Activated T-cell treated with anti-CD3 and anti-CD28 coated beads, Interleukin-2, amount 50 U/mL, for 48 hours (primary cell): ENCODE measurements at regions not wholly inside any gene's neighbourhood (a gene's known extent, or its start where the extent isn't known, plus 50 kb on each side); places are given as distances from the start of the nearest gene placed in this dataset.
"Not testable (repeated sequence)": the region's sequence is repeated elsewhere in the genome, so short reads cannot be mapped to it uniquely, and the experiment has no call there.

Experiments
- DNase-seq, 2 experiments: peaks; one replicate each; pipeline ENCODE4 v3.0.0-alpha.2; 2020

DNA sequence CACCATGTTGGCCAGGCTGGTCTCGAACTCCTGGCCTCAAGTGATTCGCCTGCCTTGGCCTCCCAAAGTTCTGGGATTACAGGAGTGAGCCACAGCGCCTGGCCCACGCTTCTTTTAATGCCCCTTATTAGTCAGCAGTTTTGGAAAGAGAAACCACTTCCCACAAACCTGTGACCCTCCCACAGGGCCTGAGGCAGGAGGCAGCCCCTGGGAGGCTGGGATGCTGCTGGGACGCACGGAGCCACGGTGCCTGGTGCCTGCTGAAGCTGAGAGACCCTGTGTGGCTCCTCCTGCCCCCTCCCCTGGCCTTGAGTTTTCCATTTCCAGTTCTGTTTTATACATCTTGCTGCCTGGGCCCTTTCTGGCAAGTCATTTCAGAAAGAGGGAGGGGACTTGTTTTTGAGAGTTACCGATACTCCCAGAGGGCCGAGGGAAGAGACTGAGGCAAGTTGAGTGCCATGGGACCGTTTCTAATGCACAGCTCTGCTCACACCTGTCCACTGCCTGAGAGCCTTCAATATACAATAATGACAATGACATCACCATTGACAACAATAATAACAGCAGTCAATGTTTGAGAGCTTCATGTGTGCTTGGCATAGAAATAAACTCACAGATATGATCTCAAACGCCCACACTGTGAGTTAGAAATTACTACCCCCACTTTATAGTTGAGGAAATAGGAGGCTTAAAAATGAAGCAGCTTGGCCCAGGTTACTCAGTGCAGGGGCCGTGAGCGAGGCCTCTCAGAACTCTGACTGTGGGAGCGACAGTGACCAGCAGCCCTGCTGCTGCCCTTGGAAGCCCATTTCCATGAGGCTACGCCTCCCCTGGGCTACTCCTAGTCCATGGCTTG, 78.1 kb upstream of the YWHAQ start:
- DNase-seq, result peak; percentile 74 to 76

DNA sequence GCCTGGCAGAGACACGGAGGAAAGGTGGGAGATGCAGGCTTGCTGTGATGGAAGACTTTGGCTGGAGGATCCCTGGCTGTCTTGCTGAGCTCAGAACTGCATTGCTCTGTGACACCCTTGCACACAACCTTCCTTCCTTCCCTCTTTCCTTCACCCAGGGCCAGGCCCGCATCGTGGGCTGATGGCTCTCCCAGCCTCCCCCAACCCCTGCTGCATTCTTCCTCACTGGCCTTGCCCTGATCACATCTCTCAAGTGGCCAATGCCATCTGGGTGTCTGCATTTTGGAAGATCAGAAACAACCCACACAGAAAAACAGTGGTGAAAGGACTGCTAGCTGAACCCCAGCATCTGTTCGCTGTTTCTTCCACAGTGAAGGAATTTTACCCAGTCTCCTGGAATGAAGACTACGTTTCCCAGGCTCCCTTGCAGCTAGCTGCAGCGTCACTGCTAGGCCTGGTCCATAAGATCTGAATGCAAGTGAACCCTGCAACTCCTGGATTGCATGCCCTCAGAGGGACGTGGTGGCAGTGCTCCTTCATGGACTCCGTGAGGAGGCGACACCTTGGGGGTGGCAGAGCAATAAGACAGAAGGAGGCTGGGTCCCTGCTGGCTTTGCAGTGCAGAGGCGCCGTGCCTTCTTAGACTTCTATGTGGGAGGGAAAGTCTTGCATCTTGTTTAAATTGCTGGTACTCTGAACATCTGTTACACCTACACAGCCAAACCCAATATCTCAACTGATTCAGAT, 78.9 kb upstream of the YWHAQ start:
- peak; percentile 45 to 56 for DNase-seq

GRCh38 chr2:9710311-9710710, 79.5 kb upstream of the YWHAQ start:
- peak; percentile 50 to 58 for DNase-seq

GRCh38 chr2:9712263-9712662, 81.5 kb upstream of the YWHAQ start:
- peak; percentile 68 to 74 for DNase-seq

DNA sequence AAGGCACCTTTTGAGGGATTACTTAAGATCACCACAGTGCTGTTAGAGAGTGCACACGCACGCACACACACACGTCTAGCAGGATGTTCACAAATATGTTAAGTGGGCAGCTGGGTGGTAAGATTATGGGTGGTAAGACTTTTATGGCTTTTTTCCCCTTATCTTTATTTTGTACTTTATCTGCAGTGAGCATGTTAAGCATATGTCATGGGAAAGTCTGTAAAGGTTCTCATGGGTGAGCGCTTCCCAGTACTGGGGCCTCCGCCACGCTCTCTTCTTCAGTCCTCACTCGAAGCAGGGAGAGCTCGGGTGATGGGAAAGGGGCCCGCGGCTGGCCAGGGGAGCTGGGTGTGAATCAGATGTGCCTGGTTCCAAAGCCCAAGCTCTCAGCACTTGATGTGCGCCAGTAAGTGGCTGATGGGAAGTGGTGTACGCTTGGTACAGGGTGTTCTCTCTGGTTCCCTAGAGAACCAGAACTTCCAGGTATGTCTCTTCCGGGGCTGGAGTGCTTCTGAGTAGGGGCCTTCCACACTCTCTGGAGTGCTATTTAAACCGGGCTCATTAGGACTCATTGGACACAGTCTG, 83.9 kb upstream of the YWHAQ start:
- DNase-seq, result no peak

GRCh38 chr2:9715238-9715637, 84.4 kb upstream of the YWHAQ start:
- no peak for DNase-seq

DNA sequence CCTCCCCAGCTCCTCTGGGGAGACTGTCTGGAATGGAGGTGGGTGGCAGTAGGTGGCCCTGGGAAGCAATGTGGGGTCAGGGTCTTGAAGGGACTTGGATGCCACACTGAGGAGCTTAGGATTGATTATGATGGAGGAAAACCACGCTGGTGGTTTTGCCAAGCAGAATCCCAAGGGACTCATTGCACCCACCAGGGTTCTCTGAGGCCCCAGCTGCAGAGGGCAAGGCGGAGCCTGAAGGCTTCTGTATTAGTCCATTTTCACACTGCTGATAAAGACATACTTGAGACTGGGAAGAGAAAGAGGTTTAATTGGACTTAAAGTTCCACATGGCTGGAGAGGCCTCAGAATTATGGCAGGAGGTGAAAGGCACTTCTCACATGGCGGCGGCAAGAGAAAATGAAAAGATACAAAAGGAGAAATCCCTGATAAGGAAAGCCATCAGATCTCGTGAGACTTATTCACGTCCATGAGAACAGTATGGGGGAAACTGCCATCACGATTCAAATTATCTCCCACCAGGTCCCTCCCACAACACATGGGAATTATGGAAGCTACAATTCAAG, 87.2 kb upstream of the YWHAQ start:
- DNase-seq, result no peak

- no peak for DNase-seq
These were observed 89.7 kb upstream of the YWHAQ start for GRCh38 chr2:9720352-9721093.

- DNase-seq, result no peak
These were observed 90.5 kb upstream of the YWHAQ start for GRCh38 chr2:9721344-9721743.

DNA sequence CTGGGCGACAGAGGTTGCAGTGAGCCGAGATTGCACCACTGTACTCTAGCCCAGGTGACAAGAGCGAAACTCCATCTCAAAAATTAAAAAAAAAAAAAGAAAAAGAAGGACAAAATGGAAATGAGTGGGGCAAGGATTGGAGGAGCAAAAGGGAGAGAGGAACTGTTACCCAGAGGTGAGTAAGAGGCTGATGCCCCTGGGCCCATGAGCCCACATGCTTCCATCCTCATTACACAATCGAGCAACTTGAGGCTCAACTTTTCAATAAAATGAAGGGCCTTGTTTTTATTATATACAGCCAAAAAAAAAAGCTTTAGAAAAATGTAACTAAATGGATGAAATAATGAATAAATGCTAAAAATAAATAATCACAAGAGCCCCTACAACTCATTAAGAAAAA, 91.7 kb upstream of the YWHAQ start:
- DNase-seq, result no peak

GRCh38 chr2:9724565-9724964, 93.8 kb upstream of the YWHAQ start:
- no peak for DNase-seq

DNA sequence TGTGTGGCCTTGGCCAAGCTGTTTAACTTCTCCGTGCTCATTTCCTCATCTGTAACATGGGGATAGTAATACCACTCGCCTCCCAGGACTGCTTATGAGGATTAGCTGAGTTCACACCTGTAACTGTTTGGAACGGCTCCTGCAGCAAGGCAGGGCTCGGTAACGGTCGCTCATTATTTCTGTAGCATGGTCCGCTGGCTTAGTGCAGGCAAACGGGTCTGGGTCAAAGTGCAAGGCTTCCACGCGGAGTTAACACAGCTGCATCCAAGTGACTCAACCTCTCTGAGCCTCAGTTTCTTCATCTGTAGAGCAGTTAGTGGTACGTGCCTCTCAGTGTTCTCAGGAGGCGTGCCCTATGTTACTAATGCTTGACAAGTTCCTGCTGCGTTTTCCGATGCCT, 94.3 kb upstream of the YWHAQ start:
- DNase-seq, result no peak

- not testable (repeated sequence) for DNase-seq
These were observed 95.2 kb upstream of the YWHAQ start for GRCh38 chr2:9726016-9726415.

DNA sequence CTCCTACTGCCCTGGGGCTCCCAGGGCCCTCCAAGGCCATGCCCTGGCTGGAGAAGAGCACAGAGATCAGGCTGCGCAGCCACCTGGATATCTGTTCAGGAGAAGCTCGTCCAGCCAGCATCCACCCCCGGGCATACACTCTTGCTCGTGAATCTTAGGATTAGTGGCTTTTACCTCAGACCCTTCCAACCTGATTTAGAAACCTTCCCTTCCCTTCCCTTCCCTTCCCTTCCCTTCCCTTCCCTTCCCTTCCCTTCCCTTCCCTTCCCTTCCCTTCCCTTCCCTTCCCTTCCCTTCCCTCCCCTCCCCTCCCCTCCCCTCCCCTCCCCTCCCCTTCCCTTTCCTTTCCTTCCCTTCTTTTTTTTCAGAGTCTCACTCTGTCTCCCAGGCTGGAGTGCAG, 99.7 kb upstream of the YWHAQ start:
- not testable (repeated sequence) for DNase-seq

GRCh38 chr2:9732824-9733223, 102.0 kb upstream of the YWHAQ start:
- no peak for DNase-seq

- DNase-seq, result no peak
These were observed 103.5 kb upstream of the YWHAQ start for GRCh38 chr2:9734308-9734707.

DNA sequence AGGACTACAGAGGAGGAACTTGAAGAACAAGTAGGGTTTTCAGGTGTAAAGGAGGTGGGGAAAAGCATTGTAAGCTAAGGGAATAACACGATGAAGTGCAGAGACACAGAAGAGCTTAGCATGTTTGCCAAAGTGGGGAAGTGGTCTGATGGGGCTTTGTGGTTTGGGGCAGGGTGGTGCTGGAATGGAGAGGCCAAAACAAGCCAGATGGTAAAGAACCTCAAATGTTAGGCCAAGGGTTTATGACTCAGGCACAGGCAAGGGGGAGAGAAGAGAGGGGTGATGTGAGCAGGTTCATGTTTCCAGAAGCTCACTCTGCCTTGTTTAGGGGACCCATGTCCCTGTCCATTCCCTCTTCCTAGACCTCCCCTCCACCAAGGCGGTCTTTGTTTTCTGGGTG, 104.5 kb upstream of the YWHAQ start:
- no peak for DNase-seq

GRCh38 chr2:9736021-9736420, 105.2 kb upstream of the YWHAQ start:
- no peak for DNase-seq

DNA sequence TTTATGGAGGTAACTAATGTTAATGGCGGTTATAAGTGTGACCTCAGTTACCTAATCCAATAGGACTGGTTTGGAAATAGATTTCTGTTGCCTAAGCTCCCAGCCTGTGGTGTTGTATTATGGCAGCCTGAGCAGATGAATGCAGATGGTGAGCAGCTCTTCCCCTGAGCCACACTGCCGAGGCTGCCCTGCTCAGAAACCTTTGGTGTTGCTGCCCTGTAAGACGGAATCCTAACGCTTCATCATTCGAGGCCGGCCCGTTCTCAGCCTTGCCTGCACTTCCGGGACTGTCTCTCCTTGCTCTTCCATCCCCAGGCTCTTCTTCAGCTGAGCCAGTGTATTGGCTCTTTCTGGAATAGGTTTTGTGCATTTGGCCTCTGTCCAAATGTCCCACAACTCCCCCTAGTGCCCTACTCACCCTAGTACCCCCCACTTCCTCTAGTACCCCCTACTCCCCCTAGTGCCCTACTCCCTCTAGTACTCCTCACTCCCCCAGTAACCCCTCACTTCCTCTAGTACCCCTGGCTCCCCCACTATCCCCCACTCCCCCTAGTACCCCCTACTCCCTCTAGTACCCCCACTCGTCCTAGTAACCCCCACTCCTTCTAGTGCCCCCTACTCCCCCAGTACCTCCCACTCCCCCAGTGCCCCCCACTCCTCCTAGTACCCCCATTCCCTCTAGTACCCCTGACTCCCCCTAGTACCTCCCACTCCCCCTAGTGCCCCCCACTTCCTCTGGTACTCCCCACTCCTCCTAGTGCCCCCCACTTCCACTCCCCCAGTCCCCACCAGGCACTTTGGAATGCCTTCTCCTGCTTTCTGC, 106.0 kb upstream of the TAF1B start:
- DNase-seq, result no peak

- DNase-seq, result no peak
These were observed 105.2 kb upstream of the TAF1B start for GRCh38 chr2:9738062-9738461.

GRCh38 chr2:9738535-9739496, 104.5 kb upstream of the TAF1B start:
- peak; percentile 37 for DNase-seq
